ENCODE measurements at regions not wholly inside any gene's neighbourhood (a gene's known extent, or its start where the extent isn't known, plus 50 kb on each side); places are given as distances from the start of the nearest gene placed in this dataset.
"Not testable (repeated sequence)": the region's sequence is repeated elsewhere in the genome, so short reads cannot be mapped to it uniquely, and the experiment has no call there.

DNA sequence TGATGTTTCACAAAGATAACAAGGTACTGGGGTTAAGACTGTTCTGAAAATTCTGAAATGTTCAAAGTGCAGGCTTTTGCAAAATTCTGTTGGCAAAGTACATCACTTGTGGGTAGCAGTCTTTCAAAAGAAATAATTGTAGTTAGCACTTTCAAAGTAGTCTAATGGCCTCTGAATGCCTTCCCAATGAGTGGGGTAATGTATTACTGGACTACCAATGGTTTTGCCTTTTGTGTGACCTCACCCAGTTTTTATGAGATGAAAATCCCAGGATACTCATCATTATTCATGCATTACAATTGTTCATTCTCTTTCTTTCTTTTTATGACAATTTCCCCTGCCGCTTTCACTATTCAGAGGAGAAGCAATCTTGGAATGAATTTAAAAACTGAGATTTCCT is 686.1 kb downstream of the GLUD2 start:
- no peak for DNase-seq

GRCh38 chrX:121746105-121746504 is 698.7 kb downstream of the GLUD2 start:
- DNase-seq, result no peak

- not testable (repeated sequence) for DNase-seq
Measured at GRCh38 chrX:121753602-121754001, 706.2 kb downstream of the GLUD2 start.

DNA sequence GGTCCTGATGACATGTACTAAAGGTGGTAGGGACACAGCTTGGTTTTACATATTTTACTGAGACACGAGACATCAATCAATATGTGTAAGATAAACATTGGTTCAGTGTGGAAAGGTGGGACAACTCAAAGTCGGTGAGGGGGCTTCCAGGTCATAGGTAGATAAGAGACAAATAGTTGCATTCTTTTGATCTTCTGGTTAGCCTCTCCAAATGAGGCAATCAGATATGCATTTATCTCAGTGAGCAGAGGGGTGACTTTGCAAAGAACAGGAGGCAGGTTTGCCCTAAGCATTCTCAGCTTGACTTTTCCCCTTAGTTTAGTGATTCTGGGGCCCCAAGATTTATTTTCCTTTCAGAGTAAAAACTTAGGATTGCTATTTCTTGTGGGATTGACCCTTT is 706.9 kb downstream of the GLUD2 start:
- DNase-seq, result no peak

DNA sequence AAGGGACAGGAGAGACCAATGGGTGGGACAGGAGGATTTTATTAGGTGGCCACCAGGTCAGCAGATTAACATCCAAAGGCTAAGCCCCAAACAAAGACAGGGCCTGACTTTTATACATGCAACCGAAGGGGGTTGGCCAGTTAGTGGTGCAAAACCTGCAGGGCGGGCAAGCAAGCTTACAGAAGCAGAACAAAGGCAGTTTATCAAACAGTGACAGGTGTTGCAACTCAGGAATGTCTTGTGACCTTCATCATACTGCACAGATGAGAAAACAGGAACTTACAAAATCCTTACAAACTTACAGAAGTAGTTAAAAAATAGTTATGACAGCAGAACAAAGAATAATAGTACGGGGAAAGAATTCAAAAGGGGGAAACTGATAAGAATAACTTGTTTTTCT is 708.1 kb downstream of the GLUD2 start:
- no peak for DNase-seq

GRCh38 chrX:121761845-121762244 is 714.4 kb downstream of the GLUD2 start:
- DNase-seq, result no peak

- no peak for DNase-seq
Measured at GRCh38 chrX:121763671-121764070, 716.3 kb downstream of the GLUD2 start.

DNA sequence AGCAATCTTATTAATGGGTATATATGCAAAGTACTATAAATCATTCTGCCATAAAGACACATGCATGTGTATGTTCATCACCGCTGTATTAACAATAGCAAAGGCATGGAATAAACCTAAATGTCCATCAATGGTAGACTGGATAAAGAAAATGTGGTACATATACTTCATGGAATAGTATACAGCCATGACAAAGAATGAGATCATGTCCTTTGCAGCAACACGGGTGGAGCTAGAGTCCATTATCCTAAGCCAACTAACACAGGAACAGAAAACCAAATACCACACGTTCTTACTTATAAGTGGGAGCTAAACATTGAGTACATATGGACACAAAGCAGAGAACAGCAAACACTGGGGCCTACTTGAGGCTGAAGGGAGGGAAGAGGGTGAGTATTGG is 720.8 kb downstream of the GLUD2 start:
- DNase-seq, result not testable (repeated sequence)

DNA sequence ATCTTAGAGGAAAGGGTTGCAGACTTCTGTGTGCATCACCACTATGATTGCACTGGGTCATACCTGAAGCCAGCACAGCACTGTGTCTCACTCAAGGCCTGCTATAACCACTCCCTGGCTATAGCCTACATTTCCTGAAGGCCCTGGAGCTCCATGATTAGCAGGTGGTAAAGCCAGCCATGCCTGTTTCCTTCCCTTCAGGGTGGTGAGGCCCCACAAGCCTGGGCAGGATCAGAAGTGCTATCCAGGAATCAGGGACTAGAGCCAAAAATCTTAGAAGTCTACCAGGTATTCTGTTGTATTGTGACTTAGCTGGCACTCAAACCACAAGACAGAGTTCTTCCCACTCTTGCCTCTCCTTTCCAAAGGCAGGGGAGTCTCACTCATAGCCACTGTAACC is 734.6 kb downstream of the GLUD2 start:
- DNase-seq, result no peak

DNA sequence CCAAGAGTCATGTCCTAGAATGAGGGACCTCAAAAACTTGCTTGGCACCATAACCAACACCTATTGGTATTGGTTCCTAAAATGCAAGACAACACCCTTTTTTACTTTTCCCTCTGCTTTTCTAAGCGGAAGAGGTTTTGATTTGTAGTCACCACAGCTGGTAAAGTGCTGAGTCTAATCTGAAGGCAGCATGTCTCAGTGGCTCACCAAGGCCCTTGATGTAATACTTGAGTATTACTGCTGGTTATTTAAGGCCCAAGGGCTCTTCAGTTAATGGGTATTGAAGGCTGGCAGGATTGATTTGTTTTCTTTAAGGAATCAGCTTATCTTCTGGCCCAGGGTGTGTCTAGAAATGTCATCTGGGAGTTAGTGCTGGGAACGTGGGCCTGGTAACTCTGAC is 735.1 kb downstream of the GLUD2 start:
- DNase-seq, result no peak

GRCh38 chrX:121782976-121783375 is 735.6 kb downstream of the GLUD2 start:
- no peak for DNase-seq

- DNase-seq, result no peak
Measured at GRCh38 chrX:121802881-121803412, 755.5 kb downstream of the GLUD2 start.

DNA sequence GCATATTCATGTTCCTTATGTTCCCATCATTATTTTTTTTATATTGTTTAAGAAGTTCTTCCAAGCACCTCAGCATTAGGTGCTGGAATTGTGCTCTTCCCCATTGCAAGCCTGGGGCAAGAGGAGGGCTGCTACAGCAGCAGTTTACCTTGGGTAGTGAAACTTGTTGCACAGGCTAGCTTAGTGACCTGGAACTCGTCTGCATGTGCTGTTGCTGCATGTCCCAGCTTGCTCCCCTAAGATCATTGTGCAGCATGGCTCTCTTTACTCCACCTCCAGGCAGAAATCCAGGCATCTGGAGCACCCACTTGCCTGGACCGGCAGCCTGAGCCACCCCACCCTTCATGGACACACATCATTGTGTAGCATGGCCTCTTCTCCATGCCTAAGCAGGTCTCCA is 776.0 kb downstream of the GLUD2 start:
- no peak for DNase-seq

- DNase-seq, result no peak
Measured at GRCh38 chrX:121831601-121832000, 784.2 kb downstream of the GLUD2 start.

- DNase-seq, result no peak
Measured at GRCh38 chrX:121832446-121832845, 785.0 kb downstream of the GLUD2 start.

DNA sequence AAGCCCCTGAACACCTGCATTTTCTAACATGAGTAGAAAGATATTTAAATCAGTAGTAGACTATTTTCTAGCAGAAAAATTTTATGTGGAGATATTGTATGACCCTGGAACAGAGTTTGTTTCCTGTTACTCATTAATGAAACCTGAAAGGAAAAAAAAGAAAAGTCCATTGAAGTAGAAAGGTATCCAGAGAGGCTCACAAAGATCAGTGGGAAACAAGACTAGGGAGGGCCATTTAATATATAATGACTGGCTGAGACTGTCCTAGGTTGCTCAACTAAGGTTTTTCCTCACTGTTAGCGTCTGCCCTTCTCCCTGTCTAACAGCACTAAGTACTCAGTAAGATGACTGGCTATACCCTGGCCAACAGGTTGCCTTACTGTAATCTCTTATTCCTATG is 788.6 kb downstream of the GLUD2 start:
- no peak for DNase-seq

DNA sequence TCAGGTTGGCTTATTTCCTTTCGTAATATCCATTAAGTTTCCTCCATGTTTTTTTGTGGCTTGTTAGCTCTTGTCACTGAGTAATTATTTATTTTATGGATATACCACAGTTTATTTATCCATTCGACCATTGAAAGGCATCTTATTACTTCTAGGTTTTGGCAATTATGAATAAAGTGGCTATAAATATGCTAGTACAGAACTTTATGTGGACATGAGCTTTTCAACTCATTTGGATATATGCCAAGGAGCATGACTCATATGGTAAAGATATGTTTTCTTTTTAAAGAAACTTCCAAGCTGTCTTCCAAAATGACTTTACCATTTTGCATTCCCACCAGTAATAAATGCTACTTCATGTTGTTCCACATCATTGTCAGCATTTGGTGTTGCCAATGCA is 803.6 kb downstream of the GLUD2 start:
- no peak for DNase-seq

- no peak for DNase-seq
Measured at GRCh38 chrX:121853762-121854613, 806.6 kb downstream of the GLUD2 start.

- no peak for DNase-seq
Measured at GRCh38 chrX:121854614-121854911, 807.2 kb downstream of the GLUD2 start.

DNA sequence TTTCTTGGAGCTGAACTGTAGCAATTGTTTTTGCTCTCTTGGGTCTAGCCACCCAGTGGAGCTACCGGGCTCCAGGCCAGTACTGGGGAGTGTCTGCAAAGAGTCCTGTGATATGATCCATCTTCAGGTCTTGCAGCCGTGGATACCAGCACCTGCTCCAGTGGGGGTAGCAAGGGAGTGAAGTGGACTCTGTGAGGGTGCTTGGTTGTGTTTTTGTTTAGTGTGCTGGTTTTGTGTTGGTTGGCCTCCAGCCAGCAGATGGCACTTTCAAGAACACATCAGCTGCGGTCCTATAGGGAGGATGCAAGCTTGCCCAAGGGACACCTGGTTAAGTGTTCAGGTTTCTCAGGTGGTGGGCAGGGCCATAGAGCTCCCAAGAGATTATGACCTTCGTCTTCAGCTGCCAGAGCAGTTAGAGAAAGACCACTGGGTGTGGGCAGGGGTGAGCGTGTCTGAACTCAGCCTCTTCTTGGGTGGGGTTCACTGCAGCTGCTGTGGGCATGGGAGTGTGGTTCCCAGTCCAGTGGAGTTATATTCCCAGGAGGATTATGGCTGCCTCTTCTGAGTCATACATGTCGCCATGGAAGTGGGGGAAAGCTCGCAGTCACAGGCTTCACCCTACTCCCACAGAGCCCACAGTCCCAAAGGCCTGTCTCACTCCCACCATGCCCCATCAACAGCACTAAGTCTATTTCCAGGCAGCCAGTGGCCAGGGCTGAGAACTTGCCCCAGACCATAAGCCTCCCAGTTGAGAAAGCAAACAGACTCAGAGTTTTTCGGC is 811.6 kb downstream of the GLUD2 start:
- DNase-seq, result no peak

DNA sequence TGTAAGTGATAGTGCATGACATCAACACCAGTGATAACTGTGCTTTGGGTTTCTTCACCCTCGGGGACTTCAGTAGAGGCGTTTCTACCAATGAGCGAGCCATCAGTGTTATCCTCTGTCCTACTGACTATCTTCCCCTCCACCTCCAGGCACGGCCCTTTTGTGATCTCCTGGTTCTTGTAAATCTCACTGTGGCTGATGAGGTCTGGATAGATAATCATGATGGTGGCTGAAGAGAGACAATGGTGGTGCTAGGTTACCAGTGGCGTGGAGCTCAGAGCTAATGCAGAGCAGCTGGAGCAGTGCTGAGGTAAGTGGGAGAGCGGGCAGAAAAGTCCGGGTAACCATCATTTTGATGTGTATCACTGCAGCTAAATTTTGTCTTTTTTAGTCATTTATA is 816.6 kb downstream of the GLUD2 start:
- no peak for DNase-seq

DNA sequence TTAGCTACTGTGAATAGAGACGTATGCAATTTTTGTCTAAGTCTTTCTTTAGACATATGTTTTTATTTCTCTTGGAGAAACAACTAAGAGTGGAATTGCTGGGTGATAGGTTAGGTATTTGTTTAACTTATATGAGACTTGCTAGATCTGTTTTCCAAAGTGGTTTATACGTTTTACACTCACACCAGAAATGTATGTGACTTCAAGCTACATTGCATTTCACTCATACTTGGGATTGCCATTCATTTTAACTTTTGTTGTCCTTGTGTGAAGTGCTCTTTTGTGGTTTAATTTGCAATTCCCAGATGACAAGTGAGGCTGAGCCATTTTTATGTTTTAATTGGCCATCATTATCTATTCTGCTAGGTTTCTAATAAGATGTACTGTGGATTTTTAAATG is 817.2 kb downstream of the GLUD2 start:
- no peak for DNase-seq

DNA sequence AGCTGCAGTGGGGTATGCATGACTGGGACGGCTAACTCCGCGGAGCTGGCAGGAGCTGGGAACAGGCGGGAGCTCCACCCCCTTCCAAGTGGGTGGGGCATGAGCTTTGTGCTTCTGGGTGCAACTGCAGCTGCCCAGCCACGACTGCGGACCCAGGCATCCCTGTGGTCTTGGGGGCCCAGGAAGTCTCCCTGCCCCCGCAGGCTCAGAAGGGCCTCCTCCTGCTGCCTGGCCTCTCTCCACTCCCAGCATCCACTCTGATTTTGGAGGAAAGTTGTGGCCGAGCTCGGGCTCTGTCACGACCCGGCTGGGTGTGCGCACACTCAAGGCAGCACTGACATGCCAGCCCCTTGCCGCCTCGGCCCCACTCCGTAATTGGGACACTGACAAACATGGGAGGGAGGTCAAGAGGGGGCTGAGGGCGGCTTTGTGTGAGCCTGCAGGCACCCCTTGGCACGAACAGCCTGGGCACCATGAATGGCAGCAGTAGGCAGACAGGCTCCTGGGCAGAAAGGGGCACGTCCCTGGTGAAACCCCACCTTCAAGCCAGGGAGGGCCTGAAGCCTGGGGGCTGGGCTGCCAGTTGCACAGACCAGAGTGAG is 822.6 kb downstream of the GLUD2 start:
- DNase-seq, result no peak

DNA sequence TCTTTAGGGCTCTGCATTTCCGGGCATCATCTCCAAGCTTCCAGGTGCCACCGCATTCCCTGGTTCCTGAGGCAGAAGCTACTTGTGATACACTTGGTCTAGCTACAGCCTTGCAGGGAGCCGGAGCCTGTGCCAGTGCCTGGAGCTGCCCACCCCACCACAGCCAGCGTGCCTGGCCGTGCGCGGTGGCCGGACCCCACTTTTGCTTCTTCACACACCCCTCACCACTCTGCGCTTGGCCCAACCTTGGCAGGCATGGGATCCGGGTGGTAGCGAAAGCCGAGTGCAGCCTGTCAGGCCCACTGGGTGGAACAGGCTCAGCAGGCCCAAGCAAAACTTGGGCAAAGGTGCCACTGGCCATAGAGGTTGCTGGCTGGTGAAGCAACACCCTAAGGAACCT is 823.7 kb downstream of the GLUD2 start:
- DNase-seq, result no peak

Measured in CD4-positive, alpha-beta T cell treated with Interleukin-6 for 4 hours (primary cell).